ENCODE measurements at regions not wholly inside any gene's neighbourhood (a gene's known extent, or its start where the extent isn't known, plus 50 kb on each side); places are given as distances from the start of the nearest gene placed in this dataset.

GRCh38 chr5:89280103-89281037 is 397.4 kb upstream of the MEF2C start:
- H3K4me3 ChIP-seq (ENCODE audit: control insufficient read depth, low read depth, low read length) = no peak overlapping the region
- no peak for TF ChIP-seq CTCF (IDR thresholded peaks at IDR 0.05; ENCODE audit: control insufficient read depth, insufficient read depth, low read depth, low read length, missing control alignments)
- no peak for DNase-seq (ENCODE audit: low read depth)

- no peak overlapping the region for H3K4me3 ChIP-seq (ENCODE audit: control insufficient read depth, low read depth, low read length)
- no peak for TF ChIP-seq CTCF (IDR thresholded peaks at IDR 0.05; ENCODE audit: control insufficient read depth, insufficient read depth, low read depth, low read length, missing control alignments)
- no peak for DNase-seq (ENCODE audit: low read depth)
Observed at GRCh38 chr5:89279391-89280036, 396.5 kb upstream of the MEF2C start.

GRCh38 chr5:89277816-89278215 is 394.8 kb upstream of the MEF2C start:
- no peak overlapping the region for H3K4me3 ChIP-seq (ENCODE audit: control insufficient read depth, low read depth, low read length)
- no peak for DNase-seq (ENCODE audit: low read depth)
- no peak for TF ChIP-seq CTCF (IDR thresholded peaks at IDR 0.05; ENCODE audit: control insufficient read depth, insufficient read depth, low read depth, low read length, missing control alignments)

- H3K4me3 ChIP-seq (ENCODE audit: control insufficient read depth, low read depth, low read length) = no peak overlapping the region
- TF ChIP-seq CTCF (IDR thresholded peaks at IDR 0.05; ENCODE audit: control insufficient read depth, insufficient read depth, low read depth, low read length, missing control alignments) = no peak
- no peak for DNase-seq (ENCODE audit: low read depth)
Observed at GRCh38 chr5:89276566-89277305, 393.8 kb upstream of the MEF2C start.

GRCh38 chr5:89275066-89275855 is 392.3 kb upstream of the MEF2C start:
- TF ChIP-seq CTCF (IDR thresholded peaks at IDR 0.05; ENCODE audit: control insufficient read depth, insufficient read depth, low read depth, low read length, missing control alignments) = no peak
- no peak overlapping the region for H3K4me3 ChIP-seq (ENCODE audit: control insufficient read depth, low read depth, low read length)
- DNase-seq (ENCODE audit: low read depth) = no peak

GRCh38 chr5:89273289-89273688 is 390.3 kb upstream of the MEF2C start:
- no peak for TF ChIP-seq CTCF (IDR thresholded peaks at IDR 0.05; ENCODE audit: control insufficient read depth, insufficient read depth, low read depth, low read length, missing control alignments)
- no peak for DNase-seq (ENCODE audit: low read depth)
- no peak overlapping the region for H3K4me3 ChIP-seq (ENCODE audit: control insufficient read depth, low read depth, low read length)

Measured in AG09309 (cell line).